A673 (cell line): ENCODE measurements at regions not wholly inside any gene's neighbourhood (a gene's known extent, or its start where the extent isn't known, plus 50 kb on each side); places are given as distances from the start of the nearest gene placed in this dataset.

Experiments
- EZH2 ChIP-seq: fragments of 200-600 bp; sonication (generic); IDR thresholded peaks from 2 replicates; pipeline ENCODE4 v1.6.1; 2017; ENCODE audit warnings: borderline replicate concordance, low read depth, mild to moderate bottlenecking, mixed read lengths, antibody characterized with exemption, low read length; ENCODE audit not compliant: poor library complexity, severe bottlenecking
- TF ChIP-seq, protein P1 (sequence below): fragments of 300-800, 200-600 bp; sonication (generic); conservative IDR thresholded peaks from 2 replicates; pipeline ENCODE4 v1.5.1; 2017; ENCODE audit warnings: low read depth, mild to moderate bottlenecking, antibody characterized with exemption, low read length, moderate library complexity, mixed read lengths

DNA sequence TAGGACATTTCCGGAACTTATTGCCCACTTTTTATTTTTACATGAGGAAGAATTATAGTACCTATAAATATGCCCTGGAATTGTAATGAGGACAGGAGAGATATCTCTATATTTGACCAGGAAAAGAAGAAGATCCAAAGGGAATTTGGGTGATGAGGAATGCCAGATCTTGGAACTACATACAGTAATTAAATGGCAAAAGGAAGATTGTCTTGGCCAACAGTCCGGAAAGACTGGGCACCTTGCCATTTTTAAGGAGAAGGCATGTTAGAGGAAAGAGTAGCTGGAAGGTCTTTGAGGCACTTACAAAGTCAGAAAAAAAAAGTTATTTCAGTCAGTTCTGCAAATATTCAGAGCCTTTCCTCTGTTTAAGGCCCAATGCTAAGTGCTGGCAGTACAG, 616.4 kb downstream of the MED13L start:
- TF ChIP-seq, protein P1, sequence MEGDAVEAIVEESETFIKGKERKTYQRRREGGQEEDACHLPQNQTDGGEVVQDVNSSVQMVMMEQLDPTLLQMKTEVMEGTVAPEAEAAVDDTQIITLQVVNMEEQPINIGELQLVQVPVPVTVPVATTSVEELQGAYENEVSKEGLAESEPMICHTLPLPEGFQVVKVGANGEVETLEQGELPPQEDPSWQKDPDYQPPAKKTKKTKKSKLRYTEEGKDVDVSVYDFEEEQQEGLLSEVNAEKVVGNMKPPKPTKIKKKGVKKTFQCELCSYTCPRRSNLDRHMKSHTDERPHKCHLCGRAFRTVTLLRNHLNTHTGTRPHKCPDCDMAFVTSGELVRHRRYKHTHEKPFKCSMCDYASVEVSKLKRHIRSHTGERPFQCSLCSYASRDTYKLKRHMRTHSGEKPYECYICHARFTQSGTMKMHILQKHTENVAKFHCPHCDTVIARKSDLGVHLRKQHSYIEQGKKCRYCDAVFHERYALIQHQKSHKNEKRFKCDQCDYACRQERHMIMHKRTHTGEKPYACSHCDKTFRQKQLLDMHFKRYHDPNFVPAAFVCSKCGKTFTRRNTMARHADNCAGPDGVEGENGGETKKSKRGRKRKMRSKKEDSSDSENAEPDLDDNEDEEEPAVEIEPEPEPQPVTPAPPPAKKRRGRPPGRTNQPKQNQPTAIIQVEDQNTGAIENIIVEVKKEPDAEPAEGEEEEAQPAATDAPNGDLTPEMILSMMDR: no peak
- TF ChIP-seq EZH2: no peak
